Testis (tissue), 2 donors: ENCODE measurements at regions not wholly inside any gene's neighbourhood (a gene's known extent, or its start where the extent isn't known, plus 50 kb on each side); places are given as distances from the start of the nearest gene placed in this dataset.

Experiments used
- DNase-seq: peaks from one replicate; pipeline ENCODE4 v3.0.0-alpha.2; 2019
- H3K27ac ChIP-seq, 2 donors: fragments of 200-600 bp; sonication (generic); one replicate each; pipeline ENCODE4 v1.5.1; 2019
- H3K27me3 ChIP-seq: fragments of 200-600 bp; sonication (generic); one replicate; pipeline ENCODE4 v1.5.1; 2019
- H3K36me3 ChIP-seq: fragments of 200-600 bp; sonication (generic); one replicate; pipeline ENCODE4 v1.5.1; 2017; ENCODE audit warnings: low read depth; ENCODE audit errors: missing control alignments
- H3K4me1 ChIP-seq: fragments of 200-600 bp; sonication (generic); one replicate; pipeline ENCODE4 v1.5.1; 2019
- H3K4me3 ChIP-seq, 2 donors: fragments of 200-600 bp; sonication (generic); one replicate each; pipeline ENCODE4 v1.5.1; 2017 to 2019
- H3K9me3 ChIP-seq: fragments of 200-600 bp; sonication (generic); one replicate; pipeline ENCODE4 v1.5.1; 2017
- CTCF ChIP-seq, 3 experiments: fragments of 450-650 bp in 2 of 3; fragments of 200-600 bp in 1 of 3; sonication (generic) in 1 of 3; IDR thresholded peaks; one replicate each; pipeline ENCODE4 v1.5.1; 2016 to 2019; ENCODE audit warnings: antibody characterized with exemption in 3 of 3, mild to moderate bottlenecking in 2 of 3, moderate library complexity in 1 of 3
- POLR2A ChIP-seq: fragments of 450-650 bp; IDR thresholded peaks from one replicate; pipeline ENCODE4 v1.6.1; 2017; ENCODE audit warnings: antibody characterized with exemption, mild to moderate bottlenecking, moderate library complexity
- WGBS, 2 donors: methylation state at CpG; one replicate each; pipeline ENCODE4 v1.1.5; 2018; 5-methylcytosine and 5-hydroxymethylcytosine counted together
- intact Hi-C: fragments of 100-400 bp; cut with DNase I; formaldehyde crosslinking; loops from one replicate; pipeline ENCODE4 v1.15.1; 2023; ENCODE audit warnings: low total_unique reads

- H3K27ac ChIP-seq = no peak overlapping the region
- no peaks in the 10 kb centered on the region for H3K4me1 ChIP-seq
- no peak overlapping the region for H3K4me3 ChIP-seq
- no peaks in the 10 kb centered on the region for H3K27me3 ChIP-seq
- WGBS, 2 donors = 72 to 78% methylated on average over 1 of the region's 1 CpG
- H3K36me3 ChIP-seq = no peaks in the 10 kb centered on the region
- no peak for DNase-seq
- TF ChIP-seq POLR2A (no peak), CTCF (IDR thresholded peaks at IDR 0.05) (no peak)
- intact Hi-C loops = no loop called here
- H3K9me3 ChIP-seq = no peaks in the 10 kb centered on the region
Observed at GRCh38 chr21:16752475-16752857, 760.4 kb upstream of the CXADR start.

- Histone ChIP-seq H3K9me3 (no peaks in the 10 kb centered on the region), H3K4me1 (no peaks in the 10 kb centered on the region), H3K27ac (no peak overlapping the region), H3K27me3 (no peaks in the 10 kb centered on the region), H3K4me3 (no peak overlapping the region), H3K36me3 (no peaks in the 10 kb centered on the region)
- no peak for TF ChIP-seq POLR2A
- TF ChIP-seq CTCF (IDR thresholded peaks at IDR 0.05) = no peak
- no peak for DNase-seq
- intact Hi-C loops = no loop called here
Observed at GRCh38 chr21:16755061-16755460, 757.8 kb upstream of the CXADR start.

- H3K27ac ChIP-seq = no peak overlapping the region
- no peaks in the 10 kb centered on the region for H3K4me1 ChIP-seq
- 94 to 97% methylated on average over 2 of the region's 2 CpGs for WGBS, 2 donors
- no peaks in the 10 kb centered on the region for H3K27me3 ChIP-seq
- TF ChIP-seq CTCF (IDR thresholded peaks at IDR 0.05) = no peak
- TF ChIP-seq POLR2A = no peak
- no peaks in the 10 kb centered on the region for H3K36me3 ChIP-seq
- intact Hi-C loops = no loop called here
- no peak for DNase-seq
- no peak overlapping the region for H3K4me3 ChIP-seq
- no peaks in the 10 kb centered on the region for H3K9me3 ChIP-seq
Observed at GRCh38 chr21:16767201-16767600, 745.6 kb upstream of the CXADR start.

GRCh38 chr21:16768096-16768495 is 744.7 kb upstream of the CXADR start:
- DNase-seq = no peak
- no peak for TF ChIP-seq POLR2A
- no peak for TF ChIP-seq CTCF (IDR thresholded peaks at IDR 0.05)
- no peak overlapping the region for H3K4me3 ChIP-seq
- H3K4me1 ChIP-seq = no peaks in the 10 kb centered on the region
- no peaks in the 10 kb centered on the region for H3K36me3 ChIP-seq
- no peaks in the 10 kb centered on the region for H3K27me3 ChIP-seq
- intact Hi-C loops = no loop called here
- 79 to 87% methylated on average over 3 of the region's 3 CpGs for WGBS, 2 donors
- no peaks in the 10 kb centered on the region for H3K9me3 ChIP-seq
- no peak overlapping the region for H3K27ac ChIP-seq

GRCh38 chr21:16770266-16770665 is 742.6 kb upstream of the CXADR start:
- Histone ChIP-seq H3K36me3 (no peaks in the 10 kb centered on the region), H3K27me3 (no peaks in the 10 kb centered on the region), H3K4me3 (no peak overlapping the region), H3K27ac (no peak overlapping the region), H3K9me3 (no peaks in the 10 kb centered on the region), H3K4me1 (no peaks in the 10 kb centered on the region)
- TF ChIP-seq POLR2A (no peak), CTCF (IDR thresholded peaks at IDR 0.05) (no peak)
- intact Hi-C loops = no loop called here
- DNase-seq = no peak
